ES-I3 (cell line): ENCODE measurements at regions not wholly inside any gene's neighbourhood (a gene's known extent, or its start where the extent isn't known, plus 50 kb on each side); places are given as distances from the start of the nearest gene placed in this dataset.

Experiments used
- H3K36me3 ChIP-seq: 2 replicates; pipeline ENCODE4 v1.6.1; 2013; ENCODE audit warnings: mild to moderate bottlenecking, low read length, control low read depth, moderate library complexity; ENCODE audit not compliant: insufficient read depth
- H3K4me1 ChIP-seq: 2 replicates; pipeline ENCODE4 v1.6.1; 2013; ENCODE audit warnings: mild to moderate bottlenecking, control low read depth, low read length; ENCODE audit not compliant: insufficient read depth
- H3K9ac ChIP-seq: 2 replicates; pipeline ENCODE4 v1.6.1; 2013; ENCODE audit warnings: low read depth, mild to moderate bottlenecking, low read length, moderate library complexity
- H3K9me3 ChIP-seq: 2 replicates; pipeline ENCODE4 v1.6.1; 2013; ENCODE audit warnings: mild to moderate bottlenecking, low read length, moderate library complexity; ENCODE audit not compliant: control insufficient read depth, insufficient read depth

GRCh38 chr2:117738991-117739839 is 75.3 kb upstream of the DDX18 start:
- H3K9ac ChIP-seq: no peak overlapping the region
- H3K36me3 ChIP-seq: no peaks in the 10 kb centered on the region
- no peaks in the 10 kb centered on the region for H3K4me1 ChIP-seq
- H3K9me3 ChIP-seq: no peaks in the 10 kb centered on the region

- Histone ChIP-seq H3K36me3 (no peaks in the 10 kb centered on the region), H3K9me3 (no peaks in the 10 kb centered on the region), H3K9ac (no peak overlapping the region), H3K4me1 (no peaks in the 10 kb centered on the region)
Measured at GRCh38 chr2:117745537-117745936, 69.0 kb upstream of the DDX18 start.

- H3K36me3 ChIP-seq: no peaks in the 10 kb centered on the region
- H3K9ac ChIP-seq: no peak overlapping the region
- H3K9me3 ChIP-seq: no peaks in the 10 kb centered on the region
- H3K4me1 ChIP-seq: no peaks in the 10 kb centered on the region
Measured at GRCh38 chr2:117755768-117756167, 58.7 kb upstream of the DDX18 start.

GRCh38 chr2:117760916-117761315 is 53.6 kb upstream of the DDX18 start:
- Histone ChIP-seq H3K4me1 (no peaks in the 10 kb centered on the region), H3K9me3 (no peaks in the 10 kb centered on the region), H3K36me3 (no peaks in the 10 kb centered on the region), H3K9ac (no peak overlapping the region)

GRCh38 chr2:117762454-117762853 is 52.0 kb upstream of the DDX18 start:
- H3K36me3 ChIP-seq: no peaks in the 10 kb centered on the region
- H3K9ac ChIP-seq: no peak overlapping the region
- H3K9me3 ChIP-seq: no peaks in the 10 kb centered on the region
- no peaks in the 10 kb centered on the region for H3K4me1 ChIP-seq

GRCh38 chr2:117763804-117764203 is 50.7 kb upstream of the DDX18 start:
- H3K9ac ChIP-seq: no peak overlapping the region
- H3K4me1 ChIP-seq: no peaks in the 10 kb centered on the region
- no peaks in the 10 kb centered on the region for H3K36me3 ChIP-seq
- H3K9me3 ChIP-seq: no peaks in the 10 kb centered on the region
